GM21619 (cell line): ENCODE measurements at regions not wholly inside any gene's neighbourhood (a gene's known extent, or its start where the extent isn't known, plus 50 kb on each side); places are given as distances from the start of the nearest gene placed in this dataset.
"Not testable (repeated sequence)": the region's sequence is repeated elsewhere in the genome, so short reads cannot be mapped to it uniquely, and the experiment has no call there.

Experiments used
- ATAC-seq: cut with Tn5 transposase; IDR thresholded peaks from one replicate; pipeline ENCODE4 v1.9.1; 2021; ENCODE audit not compliant: unreplicated experiment

DNA sequence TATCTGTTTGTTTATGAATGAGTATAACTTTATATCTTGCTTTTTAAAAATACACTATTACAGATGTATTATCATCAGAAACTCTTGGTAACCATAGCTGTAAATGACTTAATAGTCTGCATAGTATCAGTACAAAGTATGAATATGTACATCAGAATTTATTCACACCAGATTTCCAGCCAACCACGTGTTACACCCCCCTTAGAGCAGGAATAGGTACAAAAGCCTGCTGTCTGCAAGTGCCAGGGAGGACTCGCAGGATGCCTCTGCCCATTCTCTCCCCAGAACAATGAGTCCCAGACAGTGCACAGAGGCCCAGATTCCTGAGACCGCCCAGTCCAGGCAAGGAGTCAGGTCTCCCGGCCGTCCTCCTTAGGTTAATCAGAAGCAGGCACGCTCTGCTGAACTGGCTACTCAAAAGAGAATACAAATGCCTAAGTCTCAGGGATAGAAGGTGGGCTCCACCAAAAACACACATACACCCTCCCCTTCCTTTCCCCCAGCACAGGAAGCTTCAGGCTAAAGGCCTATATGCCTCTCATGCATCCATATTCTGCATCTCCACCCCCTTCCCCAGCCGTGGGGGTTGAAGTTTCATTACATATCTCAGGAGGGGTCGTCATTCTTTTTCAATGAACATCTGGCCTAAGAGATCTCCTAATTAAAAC lies 159.1 kb upstream of the CDH11 start:
- ATAC-seq, result no peak

DNA sequence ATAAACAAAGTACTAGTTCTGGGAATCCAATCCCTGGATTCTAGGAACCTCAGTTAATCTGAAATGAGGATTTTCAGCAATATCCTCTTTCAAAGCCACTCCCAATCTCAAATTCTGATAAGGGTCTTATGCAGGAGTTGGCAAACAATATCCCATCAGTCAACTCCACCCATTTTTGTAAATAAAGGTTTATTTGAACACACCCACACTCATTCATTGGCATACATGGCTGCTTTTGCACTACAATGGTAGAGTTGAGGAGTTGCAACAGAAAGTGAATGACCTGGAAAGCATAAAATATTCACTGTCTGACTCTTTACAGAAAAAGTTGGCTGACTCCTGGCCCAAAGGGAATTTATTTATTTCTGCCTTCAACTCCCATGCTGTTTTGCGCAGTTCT lies 157.7 kb upstream of the CDH11 start:
- ATAC-seq, result no peak

DNA sequence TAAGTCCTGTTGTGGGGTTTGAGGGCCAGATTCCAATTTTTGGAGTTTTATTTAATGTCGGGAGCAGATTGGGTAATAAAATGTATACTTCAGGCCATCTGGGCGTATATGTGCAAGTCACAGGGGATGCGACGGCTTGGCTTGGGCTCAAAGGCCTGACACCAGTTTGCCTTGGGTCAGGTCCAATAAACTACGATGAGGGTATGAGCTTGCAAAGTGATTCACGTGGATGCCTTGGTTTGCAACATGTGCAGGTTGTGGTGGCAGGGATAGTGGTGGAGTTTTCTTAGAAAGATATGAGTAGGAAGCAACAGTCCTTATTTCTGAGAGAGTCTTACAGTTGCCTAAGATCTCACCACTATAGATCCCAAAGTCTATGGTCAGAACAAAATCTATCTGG lies 157.0 kb upstream of the CDH11 start:
- ATAC-seq, result no peak

DNA sequence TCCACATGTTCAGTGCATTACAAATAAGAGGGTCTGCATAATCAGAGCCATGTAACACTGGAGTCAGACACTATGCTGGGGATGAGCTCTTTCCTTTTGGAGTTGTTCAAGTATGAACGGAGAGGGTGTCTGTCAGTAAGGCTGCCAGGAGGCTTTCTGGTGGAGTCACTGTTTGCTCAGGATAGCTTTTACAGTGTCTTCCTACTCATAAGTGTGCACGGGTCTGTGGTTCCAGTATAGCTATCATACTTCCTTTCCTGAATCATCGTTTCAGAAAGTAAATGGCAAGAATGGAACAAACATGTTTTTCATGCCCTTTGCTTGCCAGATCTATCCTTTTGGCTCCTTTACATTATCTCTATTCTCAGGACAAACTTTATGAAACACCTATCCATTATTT lies 152.7 kb upstream of the CDH11 start:
- no peak for ATAC-seq

DNA sequence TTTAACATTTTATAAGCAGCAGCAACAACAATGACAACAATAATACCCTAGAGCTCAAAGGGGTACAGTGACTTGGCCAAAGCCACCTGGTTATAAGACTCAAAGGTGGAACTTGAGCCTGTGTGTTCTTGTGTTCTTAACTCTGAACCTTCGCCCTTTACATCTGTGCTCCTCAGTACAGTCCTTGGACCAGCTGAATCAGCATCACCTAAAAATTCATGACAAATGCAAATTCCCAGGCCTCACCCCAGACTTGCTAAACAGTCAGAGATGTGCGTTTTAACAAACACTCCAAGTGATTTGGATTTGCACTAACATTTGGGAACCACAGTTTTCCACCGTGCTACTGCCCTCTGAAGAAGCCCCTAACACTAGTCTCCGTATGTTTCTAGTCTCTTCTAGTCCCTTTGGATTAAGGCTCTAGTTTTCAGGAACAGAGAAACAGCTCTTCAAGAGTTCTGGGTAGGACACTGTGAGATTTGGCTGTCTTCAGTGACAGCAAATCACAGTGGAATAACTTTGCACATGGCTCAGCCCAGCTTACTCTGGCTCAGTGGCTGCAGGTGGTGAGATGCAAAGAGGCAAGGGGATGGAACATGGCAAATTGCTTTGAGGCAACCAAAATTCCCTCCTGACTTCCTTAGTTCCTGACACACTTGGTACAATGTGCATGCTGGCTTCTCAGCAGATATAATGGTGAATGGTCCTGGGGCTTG lies 151.0 kb upstream of the CDH11 start:
- no peak for ATAC-seq

DNA sequence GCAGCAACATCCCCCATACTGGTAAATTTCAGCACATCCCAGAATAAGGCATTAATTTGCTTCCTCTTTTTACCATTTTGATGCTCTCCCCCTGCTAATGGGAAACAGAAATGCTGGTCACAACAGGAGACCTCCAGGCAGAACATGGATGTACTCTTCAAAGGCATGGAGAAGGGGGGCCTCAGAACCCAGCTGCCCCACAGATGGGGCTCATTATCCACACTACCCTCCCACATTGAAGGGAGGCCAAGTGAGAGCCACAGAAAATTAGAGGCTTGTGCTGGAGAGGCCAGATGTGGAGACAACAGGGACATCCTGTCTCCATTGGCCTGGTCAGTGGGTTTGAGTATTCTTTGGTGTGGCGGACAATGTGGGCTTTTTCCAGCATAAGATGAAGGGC lies 150.1 kb upstream of the CDH11 start:
- ATAC-seq, result no peak

DNA sequence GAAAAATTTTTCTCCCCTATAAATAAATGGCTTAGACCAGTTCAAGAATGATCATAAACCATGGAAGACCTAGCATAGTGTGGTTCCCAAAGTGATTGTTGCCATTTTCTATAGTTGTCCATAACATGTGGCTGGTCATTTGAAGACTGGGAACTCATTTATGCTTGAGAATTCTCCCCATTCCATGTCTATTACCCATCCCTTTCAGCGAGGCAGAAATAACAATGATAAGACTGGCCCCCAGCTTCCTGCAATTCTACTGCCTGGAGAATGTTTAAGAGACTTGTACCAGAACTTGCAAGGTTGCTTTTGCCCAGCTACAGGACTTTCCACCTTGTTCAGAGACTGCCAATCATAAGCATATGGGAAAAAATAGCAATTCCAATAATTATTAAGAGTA lies 146.5 kb upstream of the CDH11 start:
- ATAC-seq, result no peak

DNA sequence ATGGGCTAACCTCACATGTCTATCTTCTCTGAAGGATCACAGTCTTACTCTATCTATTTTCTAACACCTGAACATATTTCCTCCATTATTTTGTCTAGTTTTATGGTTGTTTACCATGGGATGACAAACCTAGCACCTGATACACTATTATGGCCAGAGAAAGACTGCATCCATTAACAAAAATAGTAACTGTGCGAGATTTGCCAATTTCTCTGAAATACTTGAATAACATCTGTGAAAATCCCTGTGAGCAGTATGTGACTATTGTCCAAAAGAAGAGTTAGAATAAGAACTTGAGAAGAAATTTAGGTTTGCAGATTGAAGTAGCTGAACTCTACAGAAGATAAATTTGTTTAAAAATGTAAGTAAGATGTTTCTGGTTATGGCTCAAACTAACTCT lies 142.0 kb upstream of the CDH11 start:
- ATAC-seq, result no peak

DNA sequence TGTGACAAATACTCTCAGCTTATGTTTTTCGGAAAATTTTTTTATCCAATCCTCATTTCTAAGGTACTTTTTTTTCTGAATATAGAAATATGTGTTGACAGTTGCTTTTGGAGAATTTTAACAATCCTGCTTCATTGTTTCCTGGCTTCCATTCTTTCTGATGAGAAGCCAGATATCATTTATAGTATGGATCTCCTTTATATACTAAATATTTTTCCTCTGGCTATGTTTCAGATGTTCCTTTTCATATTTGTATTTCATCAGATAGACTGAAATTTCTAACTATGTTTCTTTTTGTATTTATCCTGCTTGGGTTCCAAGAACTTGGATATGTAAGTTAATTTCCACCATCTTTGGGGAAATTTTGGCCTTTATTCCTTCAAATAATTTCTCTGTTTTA lies 138.9 kb upstream of the CDH11 start:
- no peak for ATAC-seq

DNA sequence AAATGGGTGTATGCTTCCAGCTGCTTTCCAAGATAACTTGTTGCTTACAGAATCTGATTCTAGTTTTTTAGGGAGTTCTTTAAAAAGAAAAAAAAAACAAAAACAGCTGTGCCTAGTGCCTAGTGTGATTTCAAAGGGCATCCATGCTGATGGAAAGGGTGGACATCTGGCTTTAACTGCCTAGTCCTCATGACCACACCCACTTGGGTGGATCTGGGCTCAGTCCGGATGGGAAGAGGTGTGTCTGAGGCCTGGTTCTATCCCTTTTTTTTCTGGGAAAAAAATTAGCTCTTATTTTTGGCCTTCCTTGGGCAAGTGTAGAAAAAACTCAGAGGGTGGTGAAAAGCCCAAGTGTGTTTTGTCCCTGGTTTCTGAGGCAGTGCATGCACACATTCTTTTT lies 132.3 kb upstream of the CDH11 start:
- ATAC-seq, result no peak

DNA sequence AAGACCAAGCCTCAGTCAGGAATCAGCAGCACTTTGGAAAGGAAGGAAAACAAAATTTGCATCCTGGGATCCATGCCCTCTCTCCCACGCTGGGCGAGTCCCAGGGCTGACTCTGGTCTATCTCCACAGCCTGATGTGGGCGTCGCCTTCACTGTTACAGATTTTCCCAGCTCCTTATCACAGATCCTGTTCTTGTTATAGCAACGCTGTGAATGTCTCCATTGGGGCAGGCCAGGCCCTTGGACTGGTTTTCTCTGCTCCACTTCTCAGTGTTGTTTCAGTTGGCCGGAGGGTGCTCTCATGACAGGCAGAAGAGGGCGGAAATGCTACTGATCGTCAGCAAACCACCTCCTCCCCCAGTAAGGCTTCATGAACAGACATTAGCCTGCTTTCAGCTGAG lies 127.9 kb upstream of the CDH11 start:
- no peak for ATAC-seq

DNA sequence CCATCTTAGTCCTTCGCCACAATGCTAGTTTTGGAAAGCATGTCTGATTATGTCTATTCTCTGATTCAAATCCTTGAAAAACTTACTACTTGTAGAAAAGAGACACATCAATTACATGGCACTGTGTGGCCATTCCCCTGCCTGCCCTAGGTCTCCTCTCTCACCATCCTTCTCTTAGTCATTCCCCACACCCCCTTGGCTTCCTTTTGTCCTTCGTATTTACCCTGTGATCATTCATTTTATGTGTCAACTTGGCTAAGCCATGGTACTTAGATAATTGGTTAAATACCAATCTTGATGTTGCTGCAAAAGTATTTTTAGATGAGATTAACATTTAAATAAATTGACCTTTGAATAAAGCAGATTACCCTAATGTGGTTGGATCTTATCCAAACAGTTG lies 122.9 kb upstream of the CDH11 start:
- ATAC-seq, result no peak

DNA sequence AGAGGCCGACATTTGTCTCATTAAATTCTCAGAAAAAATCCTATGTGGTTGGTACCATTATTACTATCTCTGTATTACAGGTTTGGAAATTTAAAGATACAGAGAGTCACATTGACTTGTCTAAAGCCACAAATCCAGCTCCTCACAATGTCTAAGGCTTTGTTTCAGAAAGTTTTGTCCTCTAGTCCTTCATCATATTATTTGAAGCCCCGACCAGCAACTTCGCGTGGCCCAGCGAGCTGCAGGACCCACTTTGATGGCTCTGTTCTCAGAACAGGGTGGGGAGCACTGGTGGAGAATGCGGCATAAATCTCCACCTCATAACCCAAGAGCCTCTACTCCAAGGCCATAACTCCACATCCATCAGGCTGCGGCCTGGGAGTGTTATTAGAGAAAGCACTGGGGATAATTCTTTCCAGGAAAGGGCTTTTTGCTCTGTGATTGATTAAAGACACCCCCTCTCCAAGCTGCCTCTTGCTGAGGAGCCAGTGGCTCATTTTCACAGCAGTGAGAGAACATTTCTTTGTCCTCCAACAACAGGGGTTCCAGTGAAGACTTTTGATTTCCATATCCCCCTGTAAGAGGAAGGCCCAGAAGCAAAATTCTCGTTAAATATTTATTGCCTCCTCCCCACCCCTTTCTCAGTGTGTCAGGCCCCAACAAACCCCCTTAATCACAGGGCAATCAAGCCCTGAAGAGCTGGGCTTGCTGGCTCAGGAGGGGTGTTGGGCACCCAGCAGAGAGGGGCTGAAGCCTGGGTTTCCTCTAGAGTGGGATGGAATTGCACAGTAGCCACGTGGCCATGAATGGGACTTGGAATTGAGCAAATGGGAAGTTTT lies 113.7 kb upstream of the CDH11 start:
- ATAC-seq, result no peak

DNA sequence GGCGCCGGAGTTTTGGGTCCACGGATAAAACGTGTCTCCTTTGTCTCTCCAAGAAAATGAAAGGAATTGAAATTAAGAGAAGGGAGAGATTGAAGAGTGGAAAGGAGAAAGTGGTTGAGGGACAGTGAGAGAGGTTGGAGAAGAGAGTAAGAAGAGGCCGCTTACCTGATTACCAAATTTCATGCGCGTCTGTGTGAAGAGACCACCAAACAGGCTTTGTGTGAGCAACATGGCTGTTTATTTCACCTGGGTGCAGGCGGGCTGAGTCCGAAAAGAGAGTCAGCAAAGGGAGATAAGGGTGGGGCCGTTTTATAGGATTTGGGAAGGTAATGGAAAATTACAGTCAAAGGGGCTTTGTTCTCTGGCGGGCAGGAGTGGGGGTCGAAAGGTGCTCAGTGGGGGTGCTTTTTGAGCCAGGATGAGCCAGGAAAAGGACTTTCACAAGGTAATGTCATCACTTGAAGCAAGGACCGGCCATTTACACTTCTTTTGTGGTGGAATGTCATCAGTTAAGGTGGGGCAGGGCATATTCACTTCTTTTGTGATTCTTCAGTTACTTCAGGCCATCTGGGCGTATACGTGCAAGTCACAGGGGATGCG lies 113.0 kb upstream of the CDH11 start:
- not testable (repeated sequence) for ATAC-seq

DNA sequence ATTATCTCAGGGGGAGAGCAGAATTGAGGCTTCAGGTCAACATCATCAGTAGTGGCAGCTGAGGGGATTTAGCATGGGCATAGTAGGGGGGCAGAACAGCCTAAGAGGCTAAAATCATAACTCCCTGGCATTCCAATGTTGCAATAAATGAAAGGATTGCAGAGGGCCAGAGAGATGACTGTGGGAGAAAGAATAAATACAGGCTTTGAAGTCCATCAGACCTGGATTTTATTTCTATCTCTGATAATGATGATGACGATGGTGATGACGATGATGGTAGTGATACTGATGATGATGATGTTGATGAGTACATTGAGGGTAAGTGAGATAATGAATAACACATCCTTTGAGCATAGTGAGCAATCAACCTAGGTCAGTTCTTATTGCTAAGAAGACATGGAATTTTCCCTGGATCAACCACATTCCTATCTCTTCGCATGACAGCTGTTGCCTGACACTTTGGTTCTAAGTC lies 107.4 kb upstream of the CDH11 start:
- ATAC-seq, result no peak

DNA sequence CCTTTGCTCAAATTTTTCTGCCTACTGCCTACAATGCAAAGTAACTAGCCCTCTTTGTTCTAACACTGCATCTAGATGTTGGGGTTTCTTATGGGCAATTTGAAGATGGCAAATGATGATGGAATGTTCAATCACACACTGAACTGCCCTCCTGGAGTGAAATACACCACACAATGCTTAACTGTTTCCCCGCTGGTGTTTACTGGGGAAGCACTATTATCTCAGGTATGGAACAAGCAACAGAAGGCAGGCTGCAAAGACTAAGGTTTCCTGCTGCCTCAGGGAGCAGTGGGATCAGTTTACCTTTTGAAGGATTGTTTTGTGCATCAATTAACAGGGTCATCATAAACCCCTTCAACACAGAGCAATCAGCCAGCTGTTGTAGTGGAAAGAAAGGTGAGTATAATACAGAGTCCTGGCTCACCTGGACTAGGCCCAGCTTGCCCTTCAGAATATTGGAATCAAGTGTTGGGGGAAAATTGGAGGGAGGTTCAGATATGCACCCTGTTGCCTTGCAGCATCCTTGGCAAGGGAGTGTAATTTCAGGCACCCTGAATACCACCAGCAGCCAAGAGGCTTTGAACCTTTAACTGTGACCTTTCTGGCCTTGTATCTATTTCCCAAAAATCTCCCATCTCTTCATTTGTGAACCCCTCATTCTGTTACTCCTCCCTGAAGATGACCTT lies 105.4 kb upstream of the CDH11 start:
- ATAC-seq, result no peak

DNA sequence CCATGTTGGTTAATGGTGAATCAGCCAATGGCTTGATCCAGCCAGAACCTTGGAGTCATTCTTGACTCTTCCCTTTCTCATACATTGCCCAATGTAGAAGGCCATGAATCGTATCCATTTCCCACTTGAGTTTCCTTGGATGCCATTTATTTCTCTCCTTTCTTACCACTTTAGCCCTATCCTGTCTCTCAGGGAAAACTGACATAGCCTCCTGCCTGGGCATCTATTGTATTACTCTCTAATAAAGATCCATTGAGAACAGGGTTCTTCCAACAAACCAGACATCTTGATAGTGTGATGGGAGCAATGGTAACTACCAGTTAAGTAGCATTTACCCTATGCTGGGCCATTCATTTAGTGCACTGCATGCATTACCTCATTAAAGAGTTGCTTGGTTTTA lies 104.2 kb upstream of the CDH11 start:
- ATAC-seq, result no peak

DNA sequence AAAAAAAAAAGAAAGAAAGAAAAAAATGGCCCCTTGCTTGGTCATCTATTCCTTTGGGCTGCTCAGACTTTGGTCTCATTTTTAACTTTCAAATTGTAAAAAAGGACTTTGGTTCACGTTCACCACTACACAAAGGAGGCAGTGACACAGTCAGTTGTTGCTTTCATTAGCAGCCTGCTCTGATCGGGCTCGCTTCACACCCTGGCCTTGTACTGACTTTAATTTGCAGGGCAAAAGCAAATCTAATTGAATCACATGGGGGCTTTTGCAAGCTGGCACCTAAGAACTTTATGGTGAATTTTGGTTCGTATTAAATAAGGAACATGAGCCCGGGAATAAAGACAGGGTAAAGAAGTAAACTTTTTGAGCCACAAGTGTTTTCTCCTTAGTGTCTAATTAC lies 103.6 kb upstream of the CDH11 start:
- no peak for ATAC-seq

DNA sequence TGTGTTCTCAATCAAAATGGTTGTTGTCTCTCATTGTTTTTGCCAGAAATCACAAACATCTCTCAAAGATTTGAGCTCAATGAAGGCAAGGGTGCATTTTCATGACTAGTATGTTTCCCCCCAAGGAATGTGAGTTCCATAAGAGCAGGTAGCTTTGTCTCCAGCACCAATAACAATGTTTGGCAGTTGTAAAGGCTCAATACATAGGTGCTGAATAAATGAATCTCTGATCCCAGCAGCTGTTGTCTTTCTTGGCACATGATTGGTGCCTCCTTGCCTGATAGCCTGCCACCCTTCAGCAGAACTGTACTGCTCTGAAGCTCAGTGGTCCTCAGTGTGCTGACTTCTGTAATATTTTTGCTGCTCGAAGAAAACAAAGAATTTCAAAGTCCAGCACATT lies 103.1 kb upstream of the CDH11 start:
- ATAC-seq, result no peak

DNA sequence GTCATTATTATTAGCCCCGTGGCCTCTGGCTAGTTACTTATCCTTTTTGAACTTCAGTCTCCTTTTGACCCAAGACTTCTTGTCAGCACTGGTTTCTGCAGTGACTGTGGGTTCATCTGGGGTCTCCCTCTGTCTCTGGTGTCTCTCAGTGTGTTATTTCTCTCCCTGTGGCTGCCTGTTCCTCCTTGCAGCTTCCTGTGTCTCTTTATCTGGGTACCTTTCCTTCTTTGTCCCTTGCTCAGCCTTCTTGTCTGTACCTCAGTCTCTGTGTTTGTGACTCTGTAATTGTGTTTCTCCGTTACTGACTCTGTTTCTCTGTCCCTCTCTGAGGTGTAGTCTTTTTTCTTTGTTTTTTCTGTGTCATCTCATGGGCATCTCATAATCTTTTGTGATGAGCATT lies 102.6 kb upstream of the CDH11 start:
- ATAC-seq, result no peak

DNA sequence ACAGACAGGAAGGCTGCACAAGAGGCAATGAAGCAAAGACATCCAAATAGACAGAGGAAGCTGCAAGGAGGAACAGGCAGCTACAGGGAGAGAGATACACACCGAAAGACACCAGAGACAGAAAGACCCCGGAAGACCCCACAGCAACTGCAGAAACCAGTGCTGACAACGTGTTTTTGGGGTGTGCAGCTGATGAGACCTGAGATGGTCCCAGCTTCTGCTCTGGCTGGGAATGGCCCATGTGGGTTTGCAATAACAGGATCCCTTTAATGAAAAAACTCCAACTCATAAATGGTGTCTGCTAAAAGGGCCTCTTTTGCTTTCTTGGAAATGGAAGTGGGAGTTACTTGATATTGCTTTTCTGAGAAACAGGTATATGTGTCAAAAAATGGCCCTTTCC lies 101.5 kb upstream of the CDH11 start:
- no peak for ATAC-seq
